NCI-H460 (cell line): ENCODE measurements at regions not wholly inside any gene's neighbourhood (a gene's known extent, or its start where the extent isn't known, plus 50 kb on each side); places are given as distances from the start of the nearest gene placed in this dataset.
"Not testable (repeated sequence)": the region's sequence is repeated elsewhere in the genome, so short reads cannot be mapped to it uniquely, and the experiment has no call there.

Source experiments
- DNase-seq: peaks from one replicate; pipeline ENCODE4 v3.0.0-alpha.2; 2016; ENCODE audit warnings: low read depth; ENCODE audit errors: extremely low read depth

GRCh38 chr2:83017366-83018090 is 1441.6 kb downstream of the SUCLG1 start:
- DNase-seq = no peak

- no peak for DNase-seq
These were observed 1442.6 kb downstream of the SUCLG1 start for GRCh38 chr2:83016343-83017110.

DNA sequence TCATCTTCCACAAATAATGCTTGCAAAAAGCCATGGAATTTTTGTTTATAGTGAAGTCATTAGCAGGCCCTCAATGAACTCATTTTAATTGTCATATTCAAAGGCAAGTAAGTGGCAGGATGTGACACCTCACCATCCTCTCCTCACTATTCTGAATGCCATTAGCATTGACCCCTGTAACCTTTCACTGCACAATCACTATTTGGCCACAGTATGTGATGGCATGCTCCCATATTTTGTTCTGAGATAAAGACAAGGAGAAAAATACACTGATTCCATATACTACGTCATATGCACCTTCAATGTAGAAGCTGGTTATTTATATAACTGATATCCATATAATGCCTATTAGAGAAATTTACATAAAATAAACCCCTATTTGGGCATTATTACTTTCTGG is 1443.2 kb downstream of the SUCLG1 start:
- DNase-seq = no peak

DNA sequence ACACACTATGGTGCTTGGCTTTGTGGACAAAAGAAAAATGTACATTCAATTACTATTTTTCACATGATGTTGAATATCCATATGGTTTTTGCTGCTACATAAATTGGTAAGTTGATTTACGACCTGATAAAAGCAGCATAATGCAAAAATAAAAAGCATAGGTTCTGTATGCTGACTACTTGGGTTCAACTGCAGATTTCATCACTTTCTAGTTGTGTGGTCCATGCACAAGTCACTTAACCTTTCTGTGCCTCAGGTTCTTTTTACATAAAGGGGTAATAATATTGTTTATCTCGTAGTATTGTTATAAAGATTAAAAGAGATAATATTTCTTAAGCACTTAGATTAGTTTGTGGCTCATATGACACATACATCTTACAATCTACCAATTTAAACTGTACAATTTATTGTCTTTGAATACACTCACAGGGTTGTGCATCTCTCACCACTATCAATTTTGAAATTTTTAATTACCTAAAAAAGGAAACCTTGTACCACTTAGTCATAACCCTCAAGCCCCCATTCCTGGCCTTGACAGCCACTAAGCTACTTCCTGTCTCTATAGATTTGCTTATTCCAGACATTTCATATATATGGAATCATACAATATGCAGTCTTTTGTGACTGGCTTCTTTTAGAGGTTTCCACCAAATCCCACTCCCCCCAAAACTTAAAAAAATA is 1443.9 kb downstream of the SUCLG1 start:
- no peak for DNase-seq

DNA sequence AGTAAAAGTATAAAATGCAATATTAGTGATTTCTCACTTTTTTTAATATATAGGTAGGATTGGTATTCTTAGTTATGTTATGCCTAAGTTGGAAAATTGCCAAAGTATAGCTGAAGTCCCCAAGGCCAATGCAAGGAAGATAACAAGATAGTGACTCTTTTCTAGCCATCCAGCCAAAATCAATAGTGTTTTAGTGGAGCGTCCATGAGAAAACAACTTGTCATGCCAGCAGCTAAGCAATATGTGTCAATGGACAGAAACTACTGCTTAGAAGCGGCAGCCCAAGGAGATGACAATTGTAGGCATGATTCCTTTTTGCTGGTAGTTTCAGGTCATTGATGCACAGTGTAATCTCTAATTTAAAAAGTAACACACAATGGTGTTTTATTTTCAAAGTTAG is 1444.6 kb downstream of the SUCLG1 start:
- DNase-seq = no peak

DNA sequence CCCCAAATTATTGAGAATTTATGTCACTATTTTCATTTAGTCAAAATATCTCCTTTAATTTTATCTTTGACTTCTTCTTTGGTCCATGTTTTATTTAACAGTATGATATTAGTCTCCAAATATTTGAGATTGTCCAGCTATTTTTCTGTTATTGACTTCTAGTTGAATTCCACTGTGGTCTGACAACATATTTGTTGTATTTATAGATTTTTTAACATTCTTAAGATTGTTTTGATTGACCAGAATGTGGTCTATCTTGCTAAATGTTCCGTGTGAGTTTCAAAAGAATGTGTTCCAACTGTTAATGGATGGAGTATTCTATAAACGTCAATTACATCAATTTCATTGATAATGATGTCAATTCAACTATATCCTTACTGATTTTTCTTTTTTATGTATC is 1452.1 kb downstream of the SUCLG1 start:
- no peak for DNase-seq

DNA sequence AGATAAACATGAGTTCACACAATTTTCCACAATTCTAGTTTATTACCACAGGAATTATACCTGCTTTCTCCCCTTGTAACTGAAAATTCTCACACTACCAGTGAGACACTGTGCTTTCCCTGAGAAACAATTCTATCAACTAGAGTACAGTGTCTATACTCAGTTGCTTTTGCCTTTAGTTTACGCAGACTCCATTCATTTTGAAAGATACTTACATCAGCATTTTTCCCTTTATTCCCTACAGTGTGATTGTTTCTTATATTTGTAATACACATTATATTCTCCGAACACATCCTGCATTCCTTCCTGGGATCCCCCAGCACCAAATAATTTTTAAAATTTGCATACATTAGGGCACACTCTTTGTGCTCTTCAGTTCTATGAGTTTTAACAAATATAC is 1455.5 kb downstream of the SUCLG1 start:
- DNase-seq = no peak

GRCh38 chr2:83002706-83003105 is 1456.4 kb downstream of the SUCLG1 start:
- DNase-seq = no peak

DNA sequence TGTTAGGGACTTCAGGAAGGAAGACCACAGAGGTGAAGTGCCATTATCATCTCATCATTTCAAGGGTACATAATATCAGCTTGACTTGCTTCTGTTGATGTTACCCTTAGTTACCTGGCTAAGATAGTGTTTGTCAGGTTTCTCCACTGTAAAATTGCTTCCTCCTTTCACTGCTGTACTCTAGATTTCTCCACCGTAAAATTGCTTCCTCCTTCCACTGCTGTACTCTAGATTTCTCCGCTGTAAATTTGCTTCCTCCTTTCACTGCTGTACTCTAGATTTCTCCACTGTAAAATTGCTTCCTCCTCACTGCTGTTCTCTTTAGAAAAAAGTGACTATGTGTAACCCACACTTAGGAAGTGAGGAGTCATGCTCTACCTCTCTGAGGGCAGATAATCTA is 1460.3 kb downstream of the SUCLG1 start:
- no peak for DNase-seq

DNA sequence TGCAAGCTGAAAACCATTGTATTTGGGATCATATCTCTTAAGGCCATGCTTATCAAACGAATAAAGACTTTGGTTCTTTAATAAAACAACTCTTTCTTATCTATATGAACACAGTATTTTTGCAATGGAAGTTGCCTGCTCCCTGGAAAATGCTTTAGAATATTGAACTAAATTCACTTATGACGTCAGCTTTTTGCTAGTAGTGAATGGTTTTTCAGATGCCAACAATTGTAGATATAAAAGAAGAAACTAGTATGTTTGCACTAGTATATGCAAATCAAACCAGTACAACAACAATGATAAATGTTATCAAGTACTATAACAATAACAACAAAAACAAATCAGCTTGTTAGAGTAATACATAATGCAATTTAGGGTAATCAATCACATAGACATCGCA is 1462.9 kb downstream of the SUCLG1 start:
- DNase-seq = no peak

DNA sequence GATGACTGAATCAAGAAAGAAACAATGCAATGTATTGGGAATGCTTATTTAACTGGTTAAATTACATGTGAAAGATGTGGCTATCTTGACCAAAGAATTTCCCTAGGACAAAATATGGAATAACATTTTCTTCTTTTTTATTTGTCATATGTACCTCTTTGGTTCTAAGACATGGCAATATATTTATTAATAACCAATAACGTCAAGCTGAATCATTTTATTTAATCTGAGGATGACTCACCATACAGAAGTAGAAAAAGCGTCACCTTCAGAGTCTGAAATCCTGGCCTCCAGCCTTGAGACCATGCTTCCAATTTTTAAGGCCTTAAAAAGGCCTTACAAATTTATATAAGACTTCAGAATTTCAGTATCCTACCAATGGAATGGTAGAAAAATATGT is 1464.9 kb downstream of the SUCLG1 start:
- DNase-seq = no peak

DNA sequence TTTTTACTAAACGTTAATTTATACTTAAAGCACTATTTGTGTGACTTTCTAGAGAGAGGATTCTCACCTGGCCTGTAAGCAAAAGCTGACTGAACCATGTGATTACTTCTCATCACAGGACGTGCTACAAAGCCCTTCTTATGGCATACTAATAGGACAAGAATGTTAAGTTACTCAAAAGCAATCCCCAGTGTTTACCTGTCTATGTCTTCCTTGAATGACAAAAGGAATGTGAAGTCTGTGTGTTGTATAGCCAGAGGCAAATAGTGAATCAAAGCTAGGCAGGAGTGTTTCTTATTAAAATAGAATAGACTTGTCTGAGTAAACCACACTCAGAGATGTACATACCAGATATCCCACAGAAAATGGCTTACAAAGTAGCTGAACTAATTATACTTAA is 1465.5 kb downstream of the SUCLG1 start:
- DNase-seq = no peak

GRCh38 chr2:82992968-82993367 is 1466.1 kb downstream of the SUCLG1 start:
- DNase-seq = no peak

GRCh38 chr2:82987706-82988105 is 1471.4 kb downstream of the SUCLG1 start:
- not testable (repeated sequence) for DNase-seq

DNA sequence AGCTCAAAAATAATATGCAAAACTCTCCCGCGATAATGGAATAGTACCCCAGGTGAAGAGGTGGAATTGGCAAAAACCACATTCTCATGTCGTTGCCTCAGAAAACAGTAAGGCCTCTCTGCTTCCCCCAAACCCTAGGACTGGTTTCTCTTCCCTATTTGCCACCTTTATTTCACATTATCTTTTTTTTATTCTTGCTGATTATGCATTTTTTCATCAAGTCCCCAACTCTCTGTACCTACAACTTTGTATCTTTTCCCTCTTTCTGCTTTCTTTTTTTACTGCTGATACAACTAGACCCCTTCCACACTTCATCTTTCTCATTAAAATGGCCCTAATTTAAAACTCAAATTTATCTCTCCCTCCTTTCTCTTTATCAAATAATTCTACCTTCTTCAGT is 1472.2 kb downstream of the SUCLG1 start:
- DNase-seq = no peak

DNA sequence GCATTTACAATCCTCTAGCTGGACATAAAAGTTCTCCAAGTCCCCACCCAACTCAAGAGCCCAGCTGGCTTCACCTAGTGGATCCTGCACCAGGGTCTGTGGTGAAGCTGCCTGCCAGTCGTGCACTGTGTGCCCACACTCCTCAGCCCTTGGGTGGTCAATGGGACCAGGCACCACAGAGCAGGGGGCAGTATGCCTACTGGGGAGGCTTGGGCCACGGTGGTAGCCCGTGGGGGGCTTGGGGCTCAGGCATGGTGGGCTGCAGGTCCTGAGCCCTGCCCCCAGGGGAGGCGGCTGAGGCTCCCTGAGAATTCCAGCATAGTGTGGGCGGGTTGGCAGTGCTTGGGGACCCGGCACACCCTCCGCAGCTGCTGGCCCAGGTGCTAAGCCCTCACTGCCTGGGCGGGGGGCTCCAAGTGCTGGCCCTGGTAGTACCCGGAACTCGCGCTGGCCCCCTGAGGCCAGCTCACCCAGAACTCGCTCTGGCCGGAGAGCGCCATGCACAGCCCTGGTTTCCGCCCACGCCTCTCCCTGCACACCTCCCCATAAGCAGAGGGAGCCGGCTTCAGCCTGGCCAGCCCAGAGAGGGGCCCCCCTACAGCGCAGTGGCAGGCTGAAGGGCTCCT is 1473.4 kb downstream of the SUCLG1 start:
- no peak for DNase-seq

- no peak for DNase-seq
These were observed 1490.7 kb downstream of the SUCLG1 start for GRCh38 chr2:82968358-82968757.

- no peak for DNase-seq
These were observed 1494.7 kb downstream of the SUCLG1 start for GRCh38 chr2:82964341-82964740.

- DNase-seq = no peak
These were observed 1499.4 kb downstream of the SUCLG1 start for GRCh38 chr2:82959727-82960126.

GRCh38 chr2:82954868-82955267 is 1504.2 kb downstream of the SUCLG1 start:
- no peak for DNase-seq

GRCh38 chr2:82939211-82939610 is 1519.9 kb downstream of the SUCLG1 start:
- no peak for DNase-seq
